Psoas muscle (tissue), 7 donors: ENCODE measurements at regions not wholly inside any gene's neighbourhood (a gene's known extent, or its start where the extent isn't known, plus 50 kb on each side); places are given as distances from the start of the nearest gene placed in this dataset.

ENCODE experiments used
- ATAC-seq, 4 donors: fragments of 200-7000 bp; cut with Tn5 transposase; one replicate each; pipeline ENCODE4 v1.9.1; 2020; ENCODE audit warnings: moderate library complexity in 3 of 4, mild to moderate bottlenecking in 2 of 4
- DNase-seq, 2 donors: peaks; one replicate each; pipeline ENCODE4 v3.0.0-alpha.2; 2020
- H3K27ac ChIP-seq: fragments of 200-600 bp; one replicate; pipeline ENCODE4 v1.8.0; 2022
- H3K27me3 ChIP-seq, 3 donors: fragments of 200-600 bp in 1 of 3; one replicate each; pipeline versions ENCODE4 v1.6.1 to v1.8.0; 2013 to 2022; ENCODE audit warnings: low read length in 2 of 3, mild to moderate bottlenecking in 2 of 3, moderate library complexity in 1 of 3; ENCODE audit not compliant: insufficient read depth in 3 of 3
- H3K36me3 ChIP-seq, 2 donors: fragments of 200-600 bp in 1 of 2; one replicate each; pipeline versions ENCODE4 v1.6.1 to v1.8.0; 2013 to 2022; ENCODE audit warnings: low read depth in 1 of 2, mild to moderate bottlenecking in 1 of 2, moderate library complexity in 1 of 2; ENCODE audit not compliant: insufficient read depth in 1 of 2
- H3K4me1 ChIP-seq: fragments of 200-600 bp; one replicate; pipeline ENCODE4 v1.8.0; 2022
- H3K4me3 ChIP-seq: fragments of 200-600 bp; one replicate; pipeline ENCODE4 v1.8.0; 2022; ENCODE audit warnings: mild to moderate bottlenecking
- H3K9me3 ChIP-seq: fragments of 200-600 bp; one replicate; pipeline ENCODE4 v1.8.0; 2022
- CTCF ChIP-seq: fragments of 200-600 bp; IDR thresholded peaks from one replicate; pipeline ENCODE4 v1.8.0; 2022; ENCODE audit warnings: antibody characterized with exemption
- WGBS, 3 donors: extraction: QIAGEN DNeasy Blood & Tissue Kit; methylation state at CpG; one replicate each; pipeline versions ENCODE4 v1.1.6 to v1.1.7; 2013; 5-methylcytosine and 5-hydroxymethylcytosine counted together
- intact Hi-C, 2 donors: fragments of 100-400 bp; cut with DNase I; formaldehyde crosslinking; loops; one replicate each; pipeline versions ENCODE4 v1.11.0 to v1.14.2; 2022
- donor health status: healthy with polysubstance abuse.
- donor health status: DM: no; HTN: no; CAD: no; lungs with moderate emphysema.
- donor health status: Bipolar disorder and iron deficiency.
- donor health status: healthy.
- donor health status: DM: yes; HTN: yes; CAD: no.
- donor health status: DM: no; HTN: no; CAD: no.
- donor health status: DM: yes; HTN: yes; CAD: no.

GRCh38 chr22:22823131-22823810, 64.3 kb upstream of the IGLL5 start:
- Histone ChIP-seq H3K4me1 (no peaks in the 10 kb centered on the region), H3K9me3 (no peaks in the 10 kb centered on the region), H3K36me3 (no peaks in the 10 kb centered on the region), H3K4me3 (no peak overlapping the region), H3K27ac (no peak overlapping the region), H3K27me3 (peaks cover 0 to 6% (median 6%) of the 10 kb centered on the region in 3 donors)
- TF ChIP-seq CTCF, result no peak
- intact Hi-C loops, result no loop called here
- DNase-seq (no peak), ATAC-seq (no peak)
- WGBS, 3 donors, result 56 to 62% (median 57%) methylated on average over 10 of the region's 10 CpGs

- WGBS, 3 donors, result 63 to 81% (median 63%) methylated on average over 6 of the region's 6 CpGs
- no peak for TF ChIP-seq CTCF
- Histone ChIP-seq H3K4me1 (no peaks in the 10 kb centered on the region), H3K9me3 (no peaks in the 10 kb centered on the region), H3K27me3 (peaks cover 0 to 6% (median 6%) of the 10 kb centered on the region in 3 donors), H3K27ac (no peak overlapping the region), H3K4me3 (no peak overlapping the region), H3K36me3 (no peaks in the 10 kb centered on the region)
- intact Hi-C loops, result no loop called here
- DNase-seq, result no peak
- ATAC-seq, result no peak
These were observed 63.0 kb upstream of the IGLL5 start for GRCh38 chr22:22824340-22825212.

GRCh38 chr22:22825213-22825593, 62.4 kb upstream of the IGLL5 start:
- Histone ChIP-seq H3K36me3 (no peaks in the 10 kb centered on the region), H3K4me3 (no peak overlapping the region), H3K27ac (no peak overlapping the region), H3K4me1 (no peaks in the 10 kb centered on the region), H3K27me3 (peaks cover 0 to 6% (median 6%) of the 10 kb centered on the region in 3 donors), H3K9me3 (no peaks in the 10 kb centered on the region)
- no peak for DNase-seq
- WGBS, 3 donors, result 55 to 59% (median 58%) methylated on average over 2 of the region's 2 CpGs
- ATAC-seq, result no peak
- TF ChIP-seq CTCF, result no peak
- intact Hi-C loops, result no loop called here

GRCh38 chr22:22827187-22827939, 60.3 kb upstream of the IGLL5 start:
- intact Hi-C loops, result no loop called here
- no peak for TF ChIP-seq CTCF
- H3K9me3 ChIP-seq, result peaks cover 8% of the 10 kb centered on the region
- H3K36me3 ChIP-seq, result no peaks in the 10 kb centered on the region
- H3K27me3 ChIP-seq, result peaks cover 0 to 8% (median 0%) of the 10 kb centered on the region in 3 donors
- 77 to 81% (median 77%) methylated on average over 8 of the region's 8 CpGs for WGBS, 3 donors
- no peak overlapping the region for H3K4me3 ChIP-seq
- H3K27ac ChIP-seq, result no peak overlapping the region
- no peaks in the 10 kb centered on the region for H3K4me1 ChIP-seq
- DNase-seq, result no peak
- ATAC-seq, result no peak
